ENCODE measurements at regions not wholly inside any gene's neighbourhood (a gene's known extent, or its start where the extent isn't known, plus 50 kb on each side); places are given as distances from the start of the nearest gene placed in this dataset.

DNA sequence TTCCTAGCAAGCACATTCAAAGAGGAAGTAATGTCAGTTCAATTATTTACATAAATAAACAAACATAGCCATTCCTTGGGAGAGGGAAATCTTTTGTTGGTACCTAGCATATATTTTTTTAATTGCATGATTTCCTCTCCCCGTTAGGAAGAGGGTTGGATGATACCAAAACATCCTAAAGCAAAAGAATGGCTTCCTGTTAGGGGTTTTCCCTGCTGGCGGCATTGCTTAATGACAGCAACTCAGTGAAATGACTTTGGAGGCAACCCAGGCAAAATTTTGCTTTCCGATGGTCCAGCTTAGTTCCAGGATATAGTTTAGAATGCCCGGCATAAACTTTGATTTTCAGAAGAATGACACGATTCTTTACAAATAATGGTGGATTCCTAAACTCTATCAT lies 73.2 kb downstream of the MAT2B start:
- TF ChIP-seq CTCF (IDR thresholded peaks at IDR 0.05; ENCODE audit: extremely low read depth in 1 of 2, insufficient read depth in 1 of 2, low read depth in 1 of 2, low read length in 2 of 2) = no peak
- TF ChIP-seq POLR2A (IDR thresholded peaks at IDR 0.05; ENCODE audit: low read depth, low read length) = no peak
- no peak for TF ChIP-seq POLR2AphosphoS5 (IDR thresholded peaks at IDR 0.05; ENCODE audit: insufficient read depth, low read depth, low read length)
- no peak for TF ChIP-seq EZH2 (IDR thresholded peaks at IDR 0.05; ENCODE audit: borderline replicate concordance, low read depth, low read length, severe bottlenecking)

Measured in endothelial cell of umbilical vein (primary cell).